ENCODE measurements at regions not wholly inside any gene's neighbourhood (a gene's known extent, or its start where the extent isn't known, plus 50 kb on each side); places are given as distances from the start of the nearest gene placed in this dataset.
"Not testable (repeated sequence)": the region's sequence is repeated elsewhere in the genome, so short reads cannot be mapped to it uniquely, and the experiment has no call there.

DNA sequence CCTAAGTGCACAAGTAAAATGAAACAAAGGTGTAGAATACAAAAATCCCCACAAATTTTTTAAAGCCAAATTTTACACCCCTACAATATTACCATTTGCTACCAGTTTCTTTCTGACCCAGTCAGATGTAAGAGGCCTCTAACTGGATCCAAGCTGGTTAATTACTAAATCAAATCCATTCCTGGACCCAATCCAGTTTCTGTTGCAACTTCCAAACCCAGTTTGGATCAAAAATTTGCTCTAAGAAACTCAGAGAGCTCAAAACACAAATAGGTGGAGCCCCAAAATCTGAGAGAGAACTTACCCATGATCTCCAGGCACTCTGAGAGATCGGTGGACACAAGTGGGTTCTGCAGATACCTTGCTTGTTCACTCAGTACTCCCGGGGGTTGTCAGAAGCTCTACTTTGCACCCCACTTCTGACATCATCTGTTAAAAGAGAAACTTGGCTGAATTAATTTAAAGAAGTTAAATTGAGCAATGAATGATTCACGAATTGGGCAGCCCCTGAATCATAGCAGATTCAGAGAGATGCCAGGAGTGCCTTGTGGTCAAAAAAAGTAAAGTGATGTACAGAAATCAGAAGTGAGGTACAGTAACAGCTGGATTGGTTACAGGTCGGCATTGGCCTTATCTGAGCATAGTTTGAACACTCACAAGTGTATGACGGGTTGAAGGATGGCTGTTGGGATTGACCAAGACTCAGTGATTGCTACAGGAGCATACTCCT lies 448.0 kb downstream of the KCNT2 start:
- DNase-seq (ENCODE audit: low spot score in 2 of 2) = no peak
- in situ Hi-C loops (cut with MboI; ENCODE audit: low sequenced_read_pairs) = loop anchor here (25.0 kb wide), 1 partner anchor 502 kb away; the partner anchor contains the start of gene CFH

DNA sequence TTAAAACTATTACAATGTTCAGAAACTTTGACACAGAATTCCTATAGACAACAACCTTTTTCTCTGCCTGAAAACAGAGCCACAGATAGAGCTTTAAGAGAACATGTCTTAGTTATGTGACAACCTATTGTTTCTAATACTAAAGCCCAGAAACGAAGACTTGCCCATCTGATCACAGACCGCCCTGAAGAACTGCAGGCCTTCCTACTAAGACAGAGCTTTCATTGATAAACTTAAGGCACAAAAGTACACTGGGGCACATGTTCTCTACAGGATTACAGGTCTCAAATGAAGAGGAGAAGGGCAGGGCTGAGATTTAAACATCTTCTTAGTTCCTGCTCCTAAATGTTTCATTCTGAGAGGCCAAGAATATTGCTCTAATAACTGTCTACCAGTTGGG lies 452.7 kb downstream of the KCNT2 start:
- Histone ChIP-seq H3K27me3 (ENCODE audit: low read depth) (no peaks in the 10 kb centered on the region), H3K4me3 (no peak overlapping the region), H3K36me3 (replicated peaks) (no peaks in the 10 kb centered on the region), H3K4me1 (no peaks in the 10 kb centered on the region), H3K9me3 (no peaks in the 10 kb centered on the region)
- in situ Hi-C loops (cut with MboI; ENCODE audit: low sequenced_read_pairs) = loop anchor here (25.0 kb wide), 1 partner anchor 507 kb away; the partner anchor contains the start of gene CFH
- no peak for DNase-seq (ENCODE audit: low spot score in 2 of 2)

More for the DNA sequence above, 448.0 kb downstream of the KCNT2 start:
- Histone ChIP-seq H3K4me1 (no peaks in the 10 kb centered on the region), H3K27me3 (ENCODE audit: low read depth) (no peaks in the 10 kb centered on the region), H3K36me3 (replicated peaks) (no peaks in the 10 kb centered on the region), H3K4me3 (no peak overlapping the region), H3K9me3 (no peaks in the 10 kb centered on the region)

DNA sequence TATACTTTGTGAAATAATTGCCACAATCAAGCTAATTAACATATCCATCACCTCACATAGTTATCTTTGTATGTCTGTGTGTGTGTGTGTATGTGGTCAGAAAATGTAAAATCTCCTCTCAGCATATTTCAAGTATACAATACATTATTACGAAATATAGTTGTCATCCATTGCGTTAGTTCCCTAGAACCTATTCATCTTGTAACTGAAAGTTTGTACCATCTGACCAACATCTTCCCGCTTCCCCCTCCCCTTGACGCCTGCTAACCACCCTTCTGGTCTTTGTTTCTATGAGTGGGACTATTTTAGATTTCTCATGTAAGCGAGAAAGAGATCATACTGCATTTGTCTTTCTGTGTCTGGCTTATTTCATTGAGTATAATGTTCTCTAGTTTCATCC lies 455.3 kb downstream of the KCNT2 start:
- Histone ChIP-seq H3K4me3 (no peak overlapping the region), H3K36me3 (replicated peaks) (no peaks in the 10 kb centered on the region), H3K27me3 (ENCODE audit: low read depth) (no peaks in the 10 kb centered on the region), H3K4me1 (no peaks in the 10 kb centered on the region), H3K9me3 (no peaks in the 10 kb centered on the region)
- in situ Hi-C loops (cut with MboI; ENCODE audit: low sequenced_read_pairs) = loop anchor here (25.0 kb wide), 1 partner anchor 509 kb away; the partner anchor contains the start of gene CFH
- no peak for DNase-seq (ENCODE audit: low spot score in 2 of 2)

DNA sequence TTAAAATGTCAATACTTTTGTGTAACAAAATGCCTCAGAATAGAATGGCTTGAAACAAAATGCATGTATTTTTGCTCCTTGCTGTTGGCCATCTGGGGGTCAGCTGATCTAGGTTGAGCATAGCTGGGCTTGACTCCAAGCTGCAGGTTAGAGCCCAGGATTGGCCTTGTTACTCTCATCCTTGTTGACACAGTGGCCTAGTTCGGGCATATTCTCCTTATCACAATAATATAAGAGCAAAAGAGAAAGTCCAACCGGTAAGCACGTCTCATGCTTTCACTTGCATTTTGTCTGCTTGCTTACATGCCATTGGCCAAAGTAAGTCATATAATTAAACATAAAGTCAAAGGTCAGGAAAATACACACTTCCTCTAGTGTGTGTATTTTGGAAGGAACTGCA lies 456.2 kb downstream of the KCNT2 start:
- no peaks in the 10 kb centered on the region for H3K36me3 ChIP-seq (replicated peaks)
- no peaks in the 10 kb centered on the region for H3K9me3 ChIP-seq
- H3K27me3 ChIP-seq (ENCODE audit: low read depth) = no peaks in the 10 kb centered on the region
- no peak overlapping the region for H3K4me3 ChIP-seq
- DNase-seq (ENCODE audit: low spot score in 2 of 2) = no peak
- in situ Hi-C loops (cut with MboI; ENCODE audit: low sequenced_read_pairs) = loop anchor here (25.0 kb wide), 1 partner anchor 510 kb away; the partner anchor contains the start of gene CFH
- no peaks in the 10 kb centered on the region for H3K4me1 ChIP-seq

DNA sequence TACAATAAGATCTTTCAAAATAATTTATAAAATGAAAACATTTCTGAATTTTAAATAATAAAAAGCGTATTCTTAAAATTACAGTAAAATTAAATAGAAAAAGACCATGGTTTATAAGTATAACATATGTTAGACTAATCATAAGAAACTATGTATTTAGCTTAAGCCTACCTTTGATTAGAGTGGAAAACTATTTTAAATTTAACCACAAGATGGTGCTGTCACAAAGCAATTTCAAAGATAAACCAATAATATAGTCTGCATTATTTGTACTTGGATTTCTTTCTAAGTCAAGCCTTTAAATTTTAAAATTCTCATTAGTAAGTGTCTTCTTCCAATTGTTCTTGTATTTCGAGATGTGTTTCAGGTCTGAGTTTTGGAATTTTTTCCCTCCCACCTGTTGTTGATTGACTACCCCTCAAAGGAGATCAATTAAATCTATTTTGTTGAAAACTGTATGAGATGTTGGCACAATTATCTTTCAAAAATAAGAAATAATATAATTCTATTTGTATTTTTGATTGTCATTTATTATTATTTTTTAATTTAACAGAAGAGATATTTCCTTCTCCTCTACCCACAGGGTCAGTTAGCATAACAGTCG lies 459.8 kb downstream of the KCNT2 start:
- DNase-seq (ENCODE audit: low spot score in 2 of 2) = peak in 1 of 2 experiments; percentile 42
- in situ Hi-C loops (cut with MboI; ENCODE audit: low sequenced_read_pairs) = no loop called here
- H3K36me3 ChIP-seq (replicated peaks) = no peaks in the 10 kb centered on the region
- no peak overlapping the region for H3K4me3 ChIP-seq
- no peaks in the 10 kb centered on the region for H3K9me3 ChIP-seq
- H3K4me1 ChIP-seq = no peaks in the 10 kb centered on the region
- H3K27me3 ChIP-seq (ENCODE audit: low read depth) = no peaks in the 10 kb centered on the region

DNA sequence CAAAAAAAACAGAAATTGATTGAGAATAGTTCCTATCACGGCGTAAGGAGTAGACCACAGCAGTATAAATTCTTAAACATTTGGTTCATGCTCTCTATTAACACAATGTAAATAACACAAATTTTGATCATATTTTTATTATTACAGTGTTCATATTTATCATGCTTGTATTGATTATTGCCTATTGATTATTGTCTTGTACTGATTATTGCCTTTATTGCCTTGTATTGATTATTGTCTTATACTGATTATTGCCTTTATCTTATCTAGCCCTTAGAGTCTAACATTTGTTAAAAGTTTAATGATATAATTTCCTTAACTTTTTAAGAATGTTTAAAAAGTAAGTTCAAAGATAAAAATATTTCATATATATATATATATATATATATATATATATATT lies 460.7 kb downstream of the KCNT2 start:
- Histone ChIP-seq H3K9me3 (no peaks in the 10 kb centered on the region), H3K36me3 (replicated peaks) (no peaks in the 10 kb centered on the region), H3K27me3 (ENCODE audit: low read depth) (no peaks in the 10 kb centered on the region), H3K4me3 (no peak overlapping the region), H3K4me1 (no peaks in the 10 kb centered on the region)
- DNase-seq (ENCODE audit: low spot score in 2 of 2) = no peak
- in situ Hi-C loops (cut with MboI; ENCODE audit: low sequenced_read_pairs) = no loop called here

DNA sequence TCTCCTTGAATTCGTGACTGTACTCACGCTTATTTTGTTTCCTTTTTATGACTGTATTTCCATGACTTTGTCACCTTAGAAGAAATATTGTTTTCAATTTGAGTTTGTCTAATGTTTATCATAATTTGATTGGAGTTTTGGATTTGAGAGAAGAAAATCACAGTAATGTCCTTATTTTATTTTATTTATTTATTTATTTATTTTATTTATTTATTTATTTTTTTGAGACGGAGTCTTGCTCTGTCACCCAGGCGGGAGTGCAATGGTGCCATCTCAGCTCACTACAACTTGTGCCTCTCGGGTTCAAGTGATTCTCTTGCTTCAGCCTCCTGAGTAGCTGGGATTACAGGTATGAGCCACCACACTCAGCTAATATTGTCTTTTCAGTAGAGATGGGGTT lies 463.1 kb downstream of the KCNT2 start:
- DNase-seq (ENCODE audit: low spot score in 2 of 2); H3K36me3 ChIP-seq (replicated peaks); H3K4me3 ChIP-seq; H3K9me3 ChIP-seq; H3K27me3 ChIP-seq (ENCODE audit: low read depth); in situ Hi-C loops (cut with MboI; ENCODE audit: low sequenced_read_pairs); H3K4me1 ChIP-seq: not testable (repeated sequence)

DNA sequence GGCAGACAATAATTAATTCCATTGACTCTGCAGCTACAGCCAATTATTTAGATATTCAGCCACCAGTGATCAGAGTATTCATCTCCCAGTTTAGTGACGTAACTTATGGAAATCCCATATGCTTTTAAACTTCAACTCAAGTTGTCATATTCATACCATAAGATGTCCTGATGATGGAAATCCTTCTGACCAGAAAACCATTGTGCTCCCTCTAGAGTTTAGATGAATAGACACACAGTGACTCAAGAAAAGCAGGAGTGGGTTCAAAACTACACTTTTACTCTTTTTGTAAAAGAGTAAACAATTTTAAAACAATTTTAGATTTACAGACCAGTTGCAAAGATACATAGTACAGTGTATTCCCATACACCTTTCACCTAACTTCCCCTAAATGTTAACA lies 463.7 kb downstream of the KCNT2 start:
- H3K4me3 ChIP-seq = no peak overlapping the region
- in situ Hi-C loops (cut with MboI; ENCODE audit: low sequenced_read_pairs) = no loop called here
- no peaks in the 10 kb centered on the region for H3K27me3 ChIP-seq (ENCODE audit: low read depth)
- no peaks in the 10 kb centered on the region for H3K9me3 ChIP-seq
- no peak for DNase-seq (ENCODE audit: low spot score in 2 of 2)
- no peaks in the 10 kb centered on the region for H3K4me1 ChIP-seq
- no peaks in the 10 kb centered on the region for H3K36me3 ChIP-seq (replicated peaks)

DNA sequence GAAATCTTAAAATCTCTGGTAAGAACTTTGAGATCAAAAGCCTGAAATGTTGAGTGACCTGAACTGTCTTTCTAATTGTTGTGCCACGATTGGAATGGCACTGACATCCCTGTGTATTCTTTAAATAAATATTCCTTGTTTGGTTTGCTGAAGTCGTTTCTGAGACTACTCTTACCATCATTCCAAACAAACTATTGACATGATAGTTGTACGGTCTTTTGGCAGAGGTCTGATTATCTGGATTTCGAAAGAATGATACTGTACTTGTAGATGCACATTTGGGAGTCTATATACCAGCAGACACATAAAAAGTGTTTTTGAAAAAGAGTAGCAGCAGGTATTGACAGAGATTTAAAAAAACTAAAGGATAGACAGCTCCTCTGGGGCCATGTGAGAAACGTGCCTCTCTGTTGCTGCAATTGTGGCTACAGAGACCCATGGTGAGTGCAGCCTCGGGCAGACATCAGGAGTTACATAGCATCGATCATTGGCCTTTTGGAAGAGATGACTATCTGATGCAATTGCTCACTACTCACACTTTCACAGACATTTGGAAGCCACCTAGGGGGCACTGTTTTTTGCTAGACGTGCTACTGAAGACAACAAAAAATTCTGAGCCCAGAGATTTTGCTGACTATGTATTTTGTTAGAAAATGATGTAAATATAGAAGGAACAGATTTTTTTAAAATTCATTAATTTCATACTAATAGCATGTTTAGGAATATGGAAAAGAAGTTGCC lies 464.5 kb downstream of the KCNT2 start:
- no peaks in the 10 kb centered on the region for H3K9me3 ChIP-seq
- DNase-seq (ENCODE audit: low spot score in 2 of 2) = peak in 1 of 2 experiments; percentile 27
- in situ Hi-C loops (cut with MboI; ENCODE audit: low sequenced_read_pairs) = no loop called here

DNA sequence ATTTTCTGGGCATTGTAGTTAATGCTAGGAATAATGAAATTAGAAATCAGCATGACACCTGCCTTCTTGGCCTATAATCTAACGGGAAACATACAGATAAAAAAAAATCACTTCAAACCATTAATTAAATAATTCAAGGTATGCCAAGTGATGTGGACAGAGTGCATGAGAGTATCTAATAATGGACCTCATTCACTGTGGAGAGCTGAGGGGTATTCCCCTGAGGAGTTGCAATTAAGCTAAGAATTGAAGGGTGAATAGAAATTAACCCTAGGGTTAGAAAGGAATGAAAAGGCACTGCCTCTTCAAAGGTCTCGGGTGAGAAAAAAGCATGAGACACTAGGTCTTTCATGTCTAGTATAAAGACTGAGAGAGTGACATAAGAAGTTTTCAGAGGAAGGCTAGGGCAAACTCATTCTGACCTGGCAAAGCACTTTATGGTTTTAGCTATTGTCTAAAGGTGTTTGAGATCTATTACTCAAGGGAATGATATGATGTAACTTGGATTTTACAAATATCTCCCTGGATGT lies 466.1 kb downstream of the KCNT2 start:
- H3K36me3 ChIP-seq (replicated peaks) = no peaks in the 10 kb centered on the region
- H3K27me3 ChIP-seq (ENCODE audit: low read depth) = no peaks in the 10 kb centered on the region
- no peak for DNase-seq (ENCODE audit: low spot score in 2 of 2)
- H3K4me3 ChIP-seq = no peak overlapping the region
- H3K9me3 ChIP-seq = no peaks in the 10 kb centered on the region
- H3K4me1 ChIP-seq = no peaks in the 10 kb centered on the region
- in situ Hi-C loops (cut with MboI; ENCODE audit: low sequenced_read_pairs) = no loop called here

More for the DNA sequence above, 464.5 kb downstream of the KCNT2 start:
- Histone ChIP-seq H3K27me3 (ENCODE audit: low read depth) (no peaks in the 10 kb centered on the region), H3K4me3 (no peak overlapping the region), H3K36me3 (replicated peaks) (no peaks in the 10 kb centered on the region), H3K4me1 (no peaks in the 10 kb centered on the region)

DNA sequence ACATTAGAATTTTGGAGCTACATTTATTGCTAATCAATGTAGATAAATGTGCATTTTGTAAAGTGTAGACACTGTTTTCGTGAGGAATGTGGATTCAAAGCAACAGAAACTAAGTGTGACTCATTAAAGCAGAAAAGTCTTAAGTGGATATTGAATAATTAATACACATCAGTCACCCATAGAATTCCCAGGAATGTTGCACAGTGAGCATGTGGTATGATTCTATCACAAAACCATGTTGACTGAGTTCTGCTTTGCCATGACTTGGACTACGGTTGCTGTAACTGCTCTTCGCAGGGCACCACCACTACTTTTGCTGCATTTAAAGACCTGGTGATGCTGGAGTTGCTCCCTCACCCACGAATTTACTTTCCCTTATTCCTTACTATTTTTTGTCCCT lies 471.8 kb downstream of the KCNT2 start:
- Histone ChIP-seq H3K36me3 (replicated peaks) (no peaks in the 10 kb centered on the region), H3K27me3 (ENCODE audit: low read depth) (no peaks in the 10 kb centered on the region), H3K4me1 (no peaks in the 10 kb centered on the region), H3K9me3 (no peaks in the 10 kb centered on the region), H3K4me3 (no peak overlapping the region)
- no peak for DNase-seq (ENCODE audit: low spot score in 2 of 2)
- in situ Hi-C loops (cut with MboI; ENCODE audit: low sequenced_read_pairs) = no loop called here

DNA sequence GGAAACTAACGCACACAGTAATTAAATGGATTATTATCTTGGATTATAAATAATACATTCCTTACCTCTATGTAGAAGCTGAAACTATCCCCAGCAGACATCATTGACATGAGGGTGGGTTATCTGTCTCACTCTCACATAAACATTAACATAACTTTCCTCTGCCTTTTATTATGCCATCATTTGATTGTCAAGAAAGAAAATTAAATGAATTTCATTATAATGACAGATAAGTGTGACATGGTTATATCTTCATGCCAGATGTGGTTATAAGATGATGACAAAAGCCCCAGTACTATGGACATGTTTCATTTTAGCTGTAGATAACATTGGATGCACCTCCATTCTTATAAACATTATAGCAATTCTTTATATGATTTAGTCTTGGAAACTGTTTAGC lies 476.5 kb downstream of the KCNT2 start:
- in situ Hi-C loops (cut with MboI; ENCODE audit: low sequenced_read_pairs) = no loop called here
- H3K36me3 ChIP-seq (replicated peaks) = no peaks in the 10 kb centered on the region
- no peak for DNase-seq (ENCODE audit: low spot score in 2 of 2)
- H3K27me3 ChIP-seq (ENCODE audit: low read depth) = no peaks in the 10 kb centered on the region
- no peak overlapping the region for H3K4me3 ChIP-seq
- H3K9me3 ChIP-seq = no peaks in the 10 kb centered on the region
- H3K4me1 ChIP-seq = no peaks in the 10 kb centered on the region

DNA sequence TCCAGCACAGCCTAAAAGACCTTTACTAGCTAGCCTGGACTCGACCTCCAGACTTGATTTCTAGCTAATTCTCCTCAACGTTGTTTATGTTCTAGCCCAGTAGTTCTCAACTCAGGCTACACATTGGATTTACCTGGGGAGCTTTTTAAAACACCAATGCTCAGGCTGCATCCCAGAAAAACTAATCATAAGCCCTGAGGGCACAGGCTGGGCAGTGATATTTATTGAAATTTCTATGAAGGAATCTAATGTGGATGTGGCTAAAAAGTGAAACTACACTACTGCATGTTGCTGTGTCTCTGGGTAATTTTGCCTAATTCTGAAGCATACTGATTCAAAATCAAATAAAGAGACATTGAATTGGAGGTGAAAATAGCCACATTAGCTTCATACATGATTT lies 479.4 kb downstream of the KCNT2 start:
- Histone ChIP-seq H3K4me3 (no peak overlapping the region), H3K36me3 (replicated peaks) (no peaks in the 10 kb centered on the region), H3K9me3 (no peaks in the 10 kb centered on the region), H3K4me1 (no peaks in the 10 kb centered on the region), H3K27me3 (ENCODE audit: low read depth) (no peaks in the 10 kb centered on the region)
- in situ Hi-C loops (cut with MboI; ENCODE audit: low sequenced_read_pairs) = no loop called here
- no peak for DNase-seq (ENCODE audit: low spot score in 2 of 2)

DNA sequence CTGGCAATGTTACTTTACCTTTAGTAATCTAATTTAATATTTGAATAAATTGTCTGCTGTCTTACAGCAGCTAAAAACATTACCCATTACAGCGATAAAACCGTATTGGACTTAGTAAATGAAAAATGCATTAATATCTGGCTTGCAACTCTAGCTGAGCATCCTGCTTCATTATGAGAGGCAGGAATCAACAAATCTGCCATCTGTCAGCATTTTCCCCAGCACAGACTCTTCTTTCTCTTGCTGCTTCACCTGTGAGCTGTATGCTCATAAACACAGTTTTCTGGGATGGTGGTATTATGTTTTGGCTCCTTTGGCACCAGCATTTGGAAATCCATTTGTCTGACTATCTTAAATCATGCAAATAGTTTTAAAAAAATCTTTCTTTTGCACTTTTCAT lies 487.1 kb downstream of the KCNT2 start:
- in situ Hi-C loops (cut with MboI; ENCODE audit: low sequenced_read_pairs) = no loop called here
- no peaks in the 10 kb centered on the region for H3K4me1 ChIP-seq
- no peaks in the 10 kb centered on the region for H3K27me3 ChIP-seq (ENCODE audit: low read depth)
- H3K9me3 ChIP-seq = no peaks in the 10 kb centered on the region
- H3K4me3 ChIP-seq = no peak overlapping the region
- no peaks in the 10 kb centered on the region for H3K36me3 ChIP-seq (replicated peaks)
- DNase-seq (ENCODE audit: low spot score in 2 of 2) = no peak
